HFFc6 (cell line): ENCODE measurements at regions not wholly inside any gene's neighbourhood (a gene's known extent, or its start where the extent isn't known, plus 50 kb on each side); places are given as distances from the start of the nearest gene placed in this dataset.

Experiments
- DNase-seq: peaks from one replicate; pipeline ENCODE4 v3.0.0-alpha.2; 2018
- H3K27ac Mint-ChIP-seq: 2 replicates; pipeline ENCODE4 v1.8.0; 2020; ENCODE audit warnings: mild to moderate bottlenecking, mixed read lengths
- H3K27me3 Mint-ChIP-seq: 2 replicates; pipeline ENCODE4 v1.8.0; 2021; ENCODE audit warnings: mild to moderate bottlenecking, moderate library complexity, mixed read lengths; ENCODE audit not compliant: insufficient read depth
- H3K36me3 Mint-ChIP-seq: 2 replicates; pipeline ENCODE4 v1.8.0; 2021; ENCODE audit warnings: low read depth, mixed read lengths
- H3K4me1 Mint-ChIP-seq: 2 replicates; pipeline ENCODE4 v1.8.0; 2020; ENCODE audit warnings: low read depth, mixed read lengths
- H3K4me3 Mint-ChIP-seq: 2 replicates; pipeline ENCODE4 v1.8.0; 2020; ENCODE audit warnings: mild to moderate bottlenecking, moderate library complexity, mixed read lengths
- H3K9me3 Mint-ChIP-seq: 2 replicates; pipeline ENCODE4 v1.8.0; 2020; ENCODE audit warnings: mild to moderate bottlenecking, mixed read lengths
- CTCF ChIP-seq: fragments of 200-600 bp; sonication (generic); IDR thresholded peaks from 2 replicates; pipeline ENCODE4 v1.5.0; 2021; ENCODE audit warnings: antibody characterized with exemption, mild to moderate bottlenecking

- DNase-seq: no peak
- no peaks in the 10 kb centered on the region for H3K9me3 Mint-ChIP-seq
- peaks cover 23% of the 10 kb centered on the region for H3K27me3 Mint-ChIP-seq
- H3K36me3 Mint-ChIP-seq: no peaks in the 10 kb centered on the region
- H3K4me1 Mint-ChIP-seq: no peaks in the 10 kb centered on the region
- no peak overlapping the region for H3K27ac Mint-ChIP-seq
- no peak for TF ChIP-seq CTCF
- no peak overlapping the region for H3K4me3 Mint-ChIP-seq
Observed at GRCh38 chr1:228546541-228547463, 59.6 kb downstream of the RNF187 start.

- DNase-seq: no peak
- Mint-ChIP-seq H3K27me3 (peaks cover 24% of the 10 kb centered on the region), H3K27ac (no peak overlapping the region), H3K4me3 (no peak overlapping the region), H3K4me1 (no peaks in the 10 kb centered on the region), H3K36me3 (no peaks in the 10 kb centered on the region), H3K9me3 (no peaks in the 10 kb centered on the region)
- TF ChIP-seq CTCF: no peak
Observed at GRCh38 chr1:228547464-228547792, 60.2 kb downstream of the RNF187 start.

- H3K9me3 Mint-ChIP-seq: no peaks in the 10 kb centered on the region
- no peak for TF ChIP-seq CTCF
Observed at GRCh38 chr1:228548788-228549187, 61.6 kb downstream of the RNF187 start.

GRCh38 chr1:228552596-228553176 is 65.5 kb downstream of the RNF187 start:
- Mint-ChIP-seq H3K27me3 (peaks cover 24% of the 10 kb centered on the region), H3K27ac (no peak overlapping the region), H3K4me1 (no peaks in the 10 kb centered on the region), H3K4me3 (no peak overlapping the region), H3K36me3 (no peaks in the 10 kb centered on the region), H3K9me3 (peaks cover 6% of the 10 kb centered on the region; the same call in 1 of the 2 replicates)
- TF ChIP-seq CTCF: no peak
- no peak for DNase-seq

More at GRCh38 chr1:228548788-228549187, 61.6 kb downstream of the RNF187 start:
- Mint-ChIP-seq H3K36me3 (no peaks in the 10 kb centered on the region), H3K27me3 (peaks cover 31% of the 10 kb centered on the region), H3K4me3 (no peak overlapping the region), H3K4me1 (no peaks in the 10 kb centered on the region), H3K27ac (no peak overlapping the region)
- DNase-seq: no peak

GRCh38 chr1:228554107-228554506 is 66.9 kb downstream of the RNF187 start:
- peaks cover 24% of the 10 kb centered on the region for H3K27me3 Mint-ChIP-seq
- peaks cover 6% of the 10 kb centered on the region; the same call in 1 of the 2 replicates for H3K9me3 Mint-ChIP-seq
- no peak overlapping the region for H3K27ac Mint-ChIP-seq
- H3K4me1 Mint-ChIP-seq: no peaks in the 10 kb centered on the region
- H3K4me3 Mint-ChIP-seq: no peak overlapping the region
- TF ChIP-seq CTCF: no peak
- DNase-seq: no peak
- no peaks in the 10 kb centered on the region for H3K36me3 Mint-ChIP-seq
